HepG2 (cell line): ENCODE measurements at regions not wholly inside any gene's neighbourhood (a gene's known extent, or its start where the extent isn't known, plus 50 kb on each side); places are given as distances from the start of the nearest gene placed in this dataset.

Experiments
- ATAC-seq: fragments of 200-7000 bp; cut with Tn5 transposase; 3 replicates; pipeline ENCODE4 v1.9.1; 2020; ENCODE audit warnings: mild to moderate bottlenecking, moderate library complexity
- BruUV-seq: library from RNA; stranded (reverse); fragments of 400-500 nt; replicated peaks from 2 replicates; lab custom pipeline; 2021; lab: Mats Ljungman, UMichigan
- CTCF ChIA-PET: fragments of 300-600 bp; formaldehyde crosslinking; extraction: SDS; loops from one replicate; lab custom pipeline; 2021; ENCODE audit warnings: low total read pairs, inconsistent platforms, low intra/inter-chr PET ratio; lab: Yijun Ruan, JAX
- POLR2A ChIA-PET: fragments of 350-600 bp; sonication (Branson Sonifier 250); formaldehyde crosslinking; loops from one replicate; lab custom pipeline; 2020; ENCODE audit warnings: antibody characterized with exemption, inconsistent platforms; lab: Yijun Ruan, JAX
- DNase-seq: peaks from one replicate; pipeline ENCODE4 v3.0.0-alpha.2; 2015; ENCODE audit warnings: low spot score
- FAIRE-seq: peaks from 3 replicates; lab custom pipeline; 2011; peaks lifted over from hg19 to GRCh38; lab: Jason Lieb, UNC
- H2AFZ ChIP-seq: one replicate; pipeline ENCODE4 v1.6.1; 2011; ENCODE audit warnings: low read length, inconsistent platforms
- H3K27ac ChIP-seq: fragments of 300-600 bp; 3 replicates; pipeline ENCODE4 v1.8.0; 2011; ENCODE audit warnings: mixed run types, mild to moderate bottlenecking, mixed read lengths, low read length, inconsistent platforms; ENCODE audit not compliant: insufficient read depth; ENCODE audit errors: extremely low read length
- H3K27me3 ChIP-seq, 2 experiments: fragments of 200-600 bp in 1 of 2; 2 replicates in 1 of 2; 3 replicates in 1 of 2; pipeline versions ENCODE4 v1.6.0 to v1.8.0; 2011; ENCODE audit warnings: low read length in 2 of 2, mild to moderate bottlenecking in 2 of 2, moderate library complexity in 2 of 2, inconsistent platforms in 1 of 2; ENCODE audit not compliant: insufficient read depth in 2 of 2, control insufficient read depth in 1 of 2
- H3K36me3 ChIP-seq, 2 experiments: fragments of 200-600 bp in 1 of 2; replicated peaks in 1 of 2; 2 replicates in 1 of 2; 3 replicates in 1 of 2; pipeline versions ENCODE4 v1.5.1 to v1.8.0; 2011; ENCODE audit warnings: low read length in 2 of 2, inconsistent platforms in 1 of 2; ENCODE audit not compliant: insufficient read depth in 2 of 2, control insufficient read depth in 1 of 2
- H3K4me1 ChIP-seq: 2 replicates; pipeline ENCODE4 v1.5.1; 2012; ENCODE audit warnings: low read length, inconsistent platforms; ENCODE audit not compliant: insufficient read depth
- H3K4me2 ChIP-seq: 2 replicates; pipeline ENCODE4 v1.6.0; 2011; ENCODE audit warnings: low read depth, low read length, inconsistent platforms
- H3K4me3 ChIP-seq, 3 experiments: fragments of 200-600 bp in 1 of 3; sonication (generic), shearing (Covaris generic) in 1 of 3; replicated peaks in 1 of 3; 2 replicates each; pipeline ENCODE4 v1.5.1; 2011 to 2016; ENCODE audit warnings: low read length in 3 of 3, inconsistent platforms in 2 of 3, low read depth in 2 of 3, mild to moderate bottlenecking in 2 of 3, control low read depth in 1 of 3, mixed read lengths in 1 of 3; ENCODE audit not compliant: insufficient read depth in 1 of 3
- H3K79me2 ChIP-seq: one replicate; pipeline ENCODE4 v1.6.1; 2011; ENCODE audit warnings: low read length, inconsistent platforms; ENCODE audit not compliant: insufficient read depth
- H3K9ac ChIP-seq: 2 replicates; pipeline ENCODE4 v1.6.0; 2011; ENCODE audit warnings: mild to moderate bottlenecking, low read depth, low read length, inconsistent platforms; ENCODE audit not compliant: insufficient read depth
- H3K9me3 ChIP-seq: 2 replicates; pipeline ENCODE4 v1.5.1; 2012; ENCODE audit warnings: mild to moderate bottlenecking, low read length
- H4K20me1 ChIP-seq: 2 replicates; pipeline ENCODE4 v1.6.0; 2011; ENCODE audit warnings: inconsistent platforms, mild to moderate bottlenecking, low read length, moderate library complexity; ENCODE audit not compliant: insufficient read depth
- ARNT2 ChIP-seq: sonication (generic); formaldehyde crosslinking; IDR thresholded peaks from 2 replicates; pipeline ENCODE4 v1.8.0; 2022; ENCODE audit warnings: mild to moderate bottlenecking, low read depth, missing genetic modification reagents, moderate library complexity
- GABPA ChIP-seq, 2 experiments: IDR thresholded peaks; 2 replicates each; pipeline ENCODE4 v1.6.1; 2011 to 2016; ENCODE audit warnings: low read depth in 2 of 2, low read length in 1 of 2, missing biosample characterization in 1 of 2, missing genetic modification characterization in 1 of 2
- ISL2 ChIP-seq: sonication (generic); formaldehyde crosslinking; IDR thresholded peaks from 2 replicates; pipeline ENCODE4 v1.5.0; 2020; ENCODE audit warnings: missing genetic modification reagents
- KDM5B ChIP-seq: sonication (generic); formaldehyde crosslinking; IDR thresholded peaks from 2 replicates; pipeline ENCODE4 v1.4.0; 2020; ENCODE audit warnings: missing genetic modification reagents, mild to moderate bottlenecking, borderline replicate concordance
- MAZ ChIP-seq, 2 experiments: sonication (generic) in 1 of 2; formaldehyde crosslinking in 1 of 2; IDR thresholded peaks; 2 replicates each; pipeline versions ENCODE4 v1.5.0 to v1.6.1; 2012 to 2020; ENCODE audit warnings: low read depth in 2 of 2, mild to moderate bottlenecking in 2 of 2, borderline replicate concordance in 1 of 2, improper control_type of control experiment in 1 of 2, low read length in 1 of 2, missing genetic modification reagents in 1 of 2, moderate library complexity in 1 of 2
- PCBP1 ChIP-seq: fragments of 200-400 bp; formaldehyde crosslinking; IDR thresholded peaks from 2 replicates; pipeline ENCODE4 v1.6.1; 2017; ENCODE audit warnings: mild to moderate bottlenecking, low read depth, low read length, borderline replicate concordance
- SAFB2 ChIP-seq: sonication (generic); formaldehyde crosslinking; IDR thresholded peaks from 2 replicates; pipeline ENCODE4 v1.5.1; 2020; ENCODE audit warnings: missing genetic modification reagents, low read depth, mild to moderate bottlenecking, borderline replicate concordance
- SKI ChIP-seq: fragments of 450-650 bp; IDR thresholded peaks from one replicate; pipeline ENCODE4 v1.6.1; 2018; ENCODE audit warnings: mild to moderate bottlenecking; ENCODE audit not compliant: partially characterized antibody
- ZC3H13 ChIP-seq: sonication (generic); formaldehyde crosslinking; IDR thresholded peaks from 2 replicates; pipeline ENCODE4 v1.8.1; 2023; ENCODE audit warnings: mild to moderate bottlenecking, missing genetic modification reagents, moderate library complexity
- ZFP37 ChIP-seq: sonication (generic); formaldehyde crosslinking; IDR thresholded peaks from 2 replicates; pipeline ENCODE4 v1.4.0; 2020; ENCODE audit warnings: missing genetic modification reagents, borderline replicate concordance
- WGBS: methylation state at CpG from one replicate; pipeline ENCODE4 v1.1.6; 2017; ENCODE audit warnings: low lambda C conversion rate; 5-methylcytosine and 5-hydroxymethylcytosine counted together
- in situ Hi-C: cut with HindIII; loops from 2 replicates; pipeline ENCODE4 v1.10.0; 2017; ENCODE audit warnings: low pct_unique_long_range_greater_than_20kb; ENCODE audit not compliant: extremely low pct_ligation_motif_present
- intact Hi-C: fragments of 100-400 bp; cut with micrococcal nuclease; formaldehyde crosslinking; loops from one replicate; pipeline ENCODE4 v1.10.0; 2022; ENCODE audit not compliant: unreplicated experiment
- TF ChIP-seq, protein P1 (sequence below): IDR thresholded peaks from 2 replicates; pipeline ENCODE4 v1.6.1; 2016; ENCODE audit warnings: missing compliant biosample characterization, missing genetic modification reagents, borderline replicate concordance
- TF ChIP-seq, protein P2 (sequence below), 2 experiments: sonication (generic) in 1 of 2; formaldehyde crosslinking in 1 of 2; IDR thresholded peaks; 2 replicates each; pipeline versions ENCODE4 v1.5.1 to v1.6.1; 2011 to 2020; ENCODE audit warnings: borderline replicate concordance in 1 of 2, low read depth in 1 of 2, low read length in 1 of 2, mild to moderate bottlenecking in 1 of 2, missing genetic modification reagents in 1 of 2, moderate library complexity in 1 of 2

DNA sequence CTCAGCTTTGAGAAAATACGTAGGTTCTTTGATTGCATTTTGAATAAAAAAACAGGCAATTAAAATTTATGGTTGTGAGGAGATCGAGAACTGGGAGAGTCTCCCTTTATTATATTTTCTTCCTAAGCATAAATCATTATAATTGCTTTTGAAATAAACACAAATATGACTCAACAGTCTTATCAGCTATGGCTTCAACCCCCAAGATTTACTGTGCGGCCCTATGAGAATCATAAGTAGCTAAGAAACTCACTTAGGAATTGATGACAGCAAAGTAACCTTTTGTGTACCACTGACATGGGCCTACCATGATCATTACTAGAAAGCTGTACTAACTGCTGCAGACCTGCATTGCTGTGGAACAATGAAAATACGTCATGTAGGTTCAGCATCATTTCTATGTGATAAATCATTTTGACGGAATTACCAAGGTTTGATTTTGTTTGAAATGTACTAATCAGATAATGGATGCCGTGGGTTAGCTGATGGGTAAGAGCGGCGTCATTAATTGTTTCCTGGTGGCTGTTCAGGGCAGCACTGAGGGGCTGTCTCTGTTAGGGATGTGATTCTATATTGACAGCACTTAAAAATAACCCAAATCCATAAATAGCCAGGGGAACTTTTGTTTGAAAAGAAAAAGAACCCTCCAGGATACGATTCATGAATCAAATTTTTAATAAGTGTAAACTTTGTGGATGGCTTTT lies 51.5 kb upstream of the GPRIN3 start (continued):
- no peak for TF ChIP-seq KDM5B (CRISPR knock-in tag)
- TF ChIP-seq, protein P1, sequence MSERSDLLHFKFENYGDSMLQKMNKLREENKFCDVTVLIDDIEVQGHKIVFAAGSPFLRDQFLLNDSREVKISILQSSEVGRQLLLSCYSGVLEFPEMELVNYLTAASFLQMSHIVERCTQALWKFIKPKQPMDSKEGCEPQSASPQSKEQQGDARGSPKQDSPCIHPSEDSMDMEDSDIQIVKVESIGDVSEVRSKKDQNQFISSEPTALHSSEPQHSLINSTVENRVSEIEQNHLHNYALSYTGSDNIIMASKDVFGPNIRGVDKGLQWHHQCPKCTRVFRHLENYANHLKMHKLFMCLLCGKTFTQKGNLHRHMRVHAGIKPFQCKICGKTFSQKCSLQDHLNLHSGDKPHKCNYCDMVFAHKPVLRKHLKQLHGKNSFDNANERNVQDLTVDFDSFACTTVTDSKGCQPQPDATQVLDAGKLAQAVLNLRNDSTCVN (CRISPR knock-in tag) = no peak
- TF ChIP-seq, protein P2, sequence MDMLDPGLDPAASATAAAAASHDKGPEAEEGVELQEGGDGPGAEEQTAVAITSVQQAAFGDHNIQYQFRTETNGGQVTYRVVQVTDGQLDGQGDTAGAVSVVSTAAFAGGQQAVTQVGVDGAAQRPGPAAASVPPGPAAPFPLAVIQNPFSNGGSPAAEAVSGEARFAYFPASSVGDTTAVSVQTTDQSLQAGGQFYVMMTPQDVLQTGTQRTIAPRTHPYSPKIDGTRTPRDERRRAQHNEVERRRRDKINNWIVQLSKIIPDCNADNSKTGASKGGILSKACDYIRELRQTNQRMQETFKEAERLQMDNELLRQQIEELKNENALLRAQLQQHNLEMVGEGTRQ (IDR thresholded peaks at IDR 0.05; ENCODE audit: low read depth, low read length) = no peak
- TF ChIP-seq, protein P2 (CRISPR knock-in tag; IDR thresholded peaks at IDR 0.05; ENCODE audit: borderline replicate concordance) = no peak

DNA sequence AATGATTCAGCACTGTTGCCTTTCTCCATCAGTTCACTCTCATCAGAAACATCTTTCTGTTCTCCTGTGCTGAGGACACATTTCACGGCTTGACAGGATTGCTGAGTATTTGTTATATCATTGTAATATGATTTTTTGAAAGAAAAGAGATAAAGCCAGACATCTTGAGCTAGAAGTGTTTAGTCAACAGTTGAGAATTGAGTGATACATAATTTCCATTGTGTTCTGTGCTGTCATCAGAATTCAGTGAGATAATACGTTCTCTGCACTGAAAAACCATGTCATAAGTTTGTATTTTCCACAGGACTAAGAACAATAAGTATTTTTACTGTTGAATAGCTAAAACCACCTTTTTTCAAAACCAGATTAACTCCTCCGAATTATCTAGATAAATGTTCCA lies 50.2 kb upstream of the GPRIN3 start:
- ChIA-PET CTCF (no interaction called here), POLR2A (no interaction called here)
- BruUV-seq = no TSS peak
- Histone ChIP-seq H3K27me3 (no peaks in the 10 kb centered on the region), H2AFZ (no peak overlapping the region), H3K4me1 (no peaks in the 10 kb centered on the region), H3K4me2 (no peak overlapping the region), H3K9ac (no peak overlapping the region), H3K36me3 (no peaks in the 10 kb centered on the region), H3K9me3 (no peaks in the 10 kb centered on the region), H3K79me2 (no peaks in the 10 kb centered on the region), H3K4me3 (no peak overlapping the region), H4K20me1 (no peaks in the 10 kb centered on the region), H3K27ac (no peak overlapping the region)
- ATAC-seq (no peak), FAIRE-seq (no peak), DNase-seq (no peak)
- WGBS = 2% methylated on average over 3 of the region's 3 CpGs
- in situ Hi-C loops = no loop called here
- intact Hi-C loops = no loop called here
- no peak for TF ChIP-seq ZFP37 (CRISPR knock-in tag)
- no peak for TF ChIP-seq PCBP1
- no peak for TF ChIP-seq SAFB2 (CRISPR knock-in tag)
- no peak for TF ChIP-seq SKI
- no peak for TF ChIP-seq GABPA (IDR thresholded peaks at IDR 0.05; ENCODE audit: low read depth, low read length)
- no peak for TF ChIP-seq GABPA (CRISPR knock-in tag; IDR thresholded peaks at IDR 0.05; ENCODE audit: low read depth)
- TF ChIP-seq ARNT2 = no peak
- TF ChIP-seq ZC3H13 (CRISPR knock-in tag) = no peak
- TF ChIP-seq MAZ (IDR thresholded peaks at IDR 0.05; ENCODE audit: borderline replicate concordance, low read depth, low read length) = no peak
- no peak for TF ChIP-seq MAZ (CRISPR knock-in tag; IDR thresholded peaks at IDR 0.05; ENCODE audit: low read depth)
- TF ChIP-seq ISL2 (CRISPR knock-in tag) = no peak
